ENCODE measurements at regions not wholly inside any gene's neighbourhood (a gene's known extent, or its start where the extent isn't known, plus 50 kb on each side); places are given as distances from the start of the nearest gene placed in this dataset.

DNA sequence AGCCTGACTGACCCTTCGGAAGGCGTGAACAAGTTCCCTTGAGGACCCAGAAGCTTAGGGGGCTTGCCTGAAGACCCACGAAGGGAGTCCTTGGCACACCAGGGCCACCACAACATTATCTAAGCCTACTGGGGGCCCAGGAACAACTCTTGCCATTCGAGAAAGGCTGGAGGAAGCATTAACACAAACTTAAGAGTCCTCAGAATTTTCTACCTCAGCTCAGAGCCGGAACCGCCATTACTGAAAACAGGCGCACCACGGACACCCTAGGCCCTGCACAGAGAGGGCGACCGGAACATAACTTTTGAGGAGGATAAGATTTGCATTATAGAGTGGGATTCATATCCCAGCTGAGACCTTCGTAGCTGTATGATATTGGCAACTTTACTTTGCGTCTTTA lies 229.1 kb downstream of the ADAM29 start:
- H3K36me3 ChIP-seq (ENCODE audit: insufficient read depth, low read length), result no peaks in the 10 kb centered on the region
- H3K9me2 ChIP-seq (replicated peaks; ENCODE audit: low read depth, low read length), result no peaks in the 10 kb centered on the region
- no peaks in the 10 kb centered on the region for H4K20me1 ChIP-seq (ENCODE audit: insufficient read depth, low read length, poor library complexity, severe bottlenecking)
- no peak for TF ChIP-seq EZH2phosphoT487 (IDR thresholded peaks at IDR 0.05; ENCODE audit: borderline replicate concordance)
- TF ChIP-seq, protein P1, sequence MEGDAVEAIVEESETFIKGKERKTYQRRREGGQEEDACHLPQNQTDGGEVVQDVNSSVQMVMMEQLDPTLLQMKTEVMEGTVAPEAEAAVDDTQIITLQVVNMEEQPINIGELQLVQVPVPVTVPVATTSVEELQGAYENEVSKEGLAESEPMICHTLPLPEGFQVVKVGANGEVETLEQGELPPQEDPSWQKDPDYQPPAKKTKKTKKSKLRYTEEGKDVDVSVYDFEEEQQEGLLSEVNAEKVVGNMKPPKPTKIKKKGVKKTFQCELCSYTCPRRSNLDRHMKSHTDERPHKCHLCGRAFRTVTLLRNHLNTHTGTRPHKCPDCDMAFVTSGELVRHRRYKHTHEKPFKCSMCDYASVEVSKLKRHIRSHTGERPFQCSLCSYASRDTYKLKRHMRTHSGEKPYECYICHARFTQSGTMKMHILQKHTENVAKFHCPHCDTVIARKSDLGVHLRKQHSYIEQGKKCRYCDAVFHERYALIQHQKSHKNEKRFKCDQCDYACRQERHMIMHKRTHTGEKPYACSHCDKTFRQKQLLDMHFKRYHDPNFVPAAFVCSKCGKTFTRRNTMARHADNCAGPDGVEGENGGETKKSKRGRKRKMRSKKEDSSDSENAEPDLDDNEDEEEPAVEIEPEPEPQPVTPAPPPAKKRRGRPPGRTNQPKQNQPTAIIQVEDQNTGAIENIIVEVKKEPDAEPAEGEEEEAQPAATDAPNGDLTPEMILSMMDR (conservative IDR thresholded peaks at IDR 0.05; ENCODE audit: low read length), result no peak
- H3K9me3 ChIP-seq (ENCODE audit: insufficient read depth, low read depth, low read length), result no peaks in the 10 kb centered on the region
- no peak overlapping the region for H2AFZ ChIP-seq (ENCODE audit: low read length)
- H3K4me2 ChIP-seq (ENCODE audit: low read depth, low read length, poor library complexity, severe bottlenecking), result no peak overlapping the region
- no peaks in the 10 kb centered on the region for H3K79me2 ChIP-seq (ENCODE audit: insufficient read depth, low read length)
- H3K4me3 ChIP-seq (ENCODE audit: low read length, poor library complexity, severe bottlenecking), result no peak overlapping the region
- no peaks in the 10 kb centered on the region for H3K4me1 ChIP-seq (ENCODE audit: insufficient read depth, low read length, poor library complexity, severe bottlenecking)
- no peaks in the 10 kb centered on the region for H3F3A ChIP-seq (ENCODE audit: low read depth)
- H3K27me3 ChIP-seq (ENCODE audit: insufficient read depth, low read length, poor library complexity, severe bottlenecking), result no peaks in the 10 kb centered on the region
- no peak overlapping the region for H3K9ac ChIP-seq (ENCODE audit: low read depth, low read length, poor library complexity, severe bottlenecking)

DNA sequence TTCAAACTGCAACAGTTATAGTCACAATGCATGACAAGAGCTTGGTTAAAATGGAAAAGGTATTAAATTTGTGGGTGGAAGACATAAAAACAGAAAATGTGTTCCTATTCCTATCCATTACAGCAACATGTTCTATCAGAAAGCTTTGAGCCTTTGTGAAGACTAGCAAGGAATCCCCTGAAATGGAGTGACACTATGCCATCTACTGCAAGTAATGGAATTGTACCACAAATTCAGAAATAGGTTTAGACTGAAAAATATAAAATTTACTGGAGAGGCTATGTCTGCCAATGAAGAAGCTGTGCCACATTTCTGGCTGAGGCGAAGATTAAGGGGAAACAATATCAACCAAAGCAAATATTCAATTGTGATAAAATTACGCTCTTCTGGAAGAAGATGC lies 247.9 kb downstream of the ADAM29 start:
- no peak overlapping the region for H3K4me3 ChIP-seq (ENCODE audit: low read length, poor library complexity, severe bottlenecking)
- H3K4me1 ChIP-seq (ENCODE audit: insufficient read depth, low read length, poor library complexity, severe bottlenecking), result no peaks in the 10 kb centered on the region
- H2AFZ ChIP-seq (ENCODE audit: low read length), result no peak overlapping the region
- H3K27me3 ChIP-seq (ENCODE audit: insufficient read depth, low read length, poor library complexity, severe bottlenecking), result no peaks in the 10 kb centered on the region
- no peaks in the 10 kb centered on the region for H4K20me1 ChIP-seq (ENCODE audit: insufficient read depth, low read length, poor library complexity, severe bottlenecking)
- no peaks in the 10 kb centered on the region for H3K9me2 ChIP-seq (replicated peaks; ENCODE audit: low read depth, low read length)
- H3F3A ChIP-seq (ENCODE audit: low read depth), result no peaks in the 10 kb centered on the region
- no peak overlapping the region for H3K9ac ChIP-seq (ENCODE audit: low read depth, low read length, poor library complexity, severe bottlenecking)
- no peak for TF ChIP-seq EZH2phosphoT487 (IDR thresholded peaks at IDR 0.05; ENCODE audit: borderline replicate concordance)
- TF ChIP-seq, protein P1 (conservative IDR thresholded peaks at IDR 0.05; ENCODE audit: low read length), result no peak
- H3K9me3 ChIP-seq (ENCODE audit: insufficient read depth, low read depth, low read length), result no peaks in the 10 kb centered on the region
- H3K36me3 ChIP-seq (ENCODE audit: insufficient read depth, low read length), result no peaks in the 10 kb centered on the region
- no peak overlapping the region for H3K4me2 ChIP-seq (ENCODE audit: low read depth, low read length, poor library complexity, severe bottlenecking)
- H3K79me2 ChIP-seq (ENCODE audit: insufficient read depth, low read length), result no peaks in the 10 kb centered on the region

DNA sequence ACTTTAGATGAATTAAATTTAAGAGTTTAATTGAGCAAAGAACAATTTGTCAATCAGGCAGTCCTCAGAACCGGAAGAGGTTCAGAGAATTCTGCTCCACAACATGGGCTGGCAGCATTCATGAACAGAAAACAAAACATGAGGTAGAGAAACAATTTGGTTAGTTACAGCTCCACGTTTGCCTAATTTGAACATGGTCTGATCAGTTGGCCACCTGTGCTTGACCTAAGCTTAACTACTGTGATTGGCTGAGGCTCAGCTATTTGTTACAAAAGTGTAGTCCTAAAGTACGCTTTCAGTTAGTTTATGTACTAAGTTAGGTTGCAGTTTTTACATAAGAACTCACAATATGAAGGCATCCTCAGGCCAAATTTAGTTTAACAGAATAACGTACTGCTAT lies 258.6 kb downstream of the ADAM29 start:
- Histone ChIP-seq H3K4me3 (ENCODE audit: low read length, poor library complexity, severe bottlenecking) (no peak overlapping the region), H3K9me3 (ENCODE audit: insufficient read depth, low read depth, low read length) (no peaks in the 10 kb centered on the region), H3F3A (ENCODE audit: low read depth) (no peaks in the 10 kb centered on the region), H3K4me1 (ENCODE audit: insufficient read depth, low read length, poor library complexity, severe bottlenecking) (no peaks in the 10 kb centered on the region), H3K79me2 (ENCODE audit: insufficient read depth, low read length) (no peaks in the 10 kb centered on the region), H2AFZ (ENCODE audit: low read length) (no peak overlapping the region), H4K20me1 (ENCODE audit: insufficient read depth, low read length, poor library complexity, severe bottlenecking) (no peaks in the 10 kb centered on the region), H3K27me3 (ENCODE audit: insufficient read depth, low read length, poor library complexity, severe bottlenecking) (no peaks in the 10 kb centered on the region), H3K9me2 (replicated peaks; ENCODE audit: low read depth, low read length) (no peaks in the 10 kb centered on the region), H3K9ac (ENCODE audit: low read depth, low read length, poor library complexity, severe bottlenecking) (no peak overlapping the region), H3K36me3 (ENCODE audit: insufficient read depth, low read length) (no peaks in the 10 kb centered on the region), H3K4me2 (ENCODE audit: low read depth, low read length, poor library complexity, severe bottlenecking) (no peak overlapping the region)
- TF ChIP-seq, protein P1 (conservative IDR thresholded peaks at IDR 0.05; ENCODE audit: low read length), result no peak
- no peak for TF ChIP-seq EZH2phosphoT487 (IDR thresholded peaks at IDR 0.05; ENCODE audit: borderline replicate concordance)
